PC-9 (cell line): ENCODE measurements at regions not wholly inside any gene's neighbourhood (a gene's known extent, or its start where the extent isn't known, plus 50 kb on each side); places are given as distances from the start of the nearest gene placed in this dataset.

Experiments used
- BruUV-seq: library from RNA; stranded (reverse); fragments of 400-500 nt; replicated peaks from 2 replicates; lab custom pipeline; 2021; lab: Mats Ljungman, UMichigan
- CTCF ChIA-PET: fragments of 300-600 bp; sonication (Branson Sonifier 250); formaldehyde crosslinking; loops from one replicate; lab custom pipeline; 2022; ENCODE audit warnings: antibody characterized with exemption; lab: Charles Lee
- POLR2A ChIA-PET: fragments of 300-600 bp; sonication (Branson Sonifier 250); formaldehyde crosslinking; loops from one replicate; lab custom pipeline; 2022; ENCODE audit warnings: antibody characterized with exemption; ENCODE audit not compliant: unreplicated experiment; lab: Charles Lee
- DNase-seq, 2 experiments: peaks; one replicate each; pipeline versions ENCODE4 v3.0.0 to v3.0.0-alpha.2; 2015 to 2022; ENCODE audit warnings: mixed read lengths in 1 of 2
- H2AFZ ChIP-seq: fragments of 200-600 bp; sonication (generic); 2 replicates; pipeline ENCODE4 v1.8.1; 2017; ENCODE audit warnings: antibody characterized with exemption
- H3F3A ChIP-seq: fragments of 200-600 bp; sonication (generic); 2 replicates; pipeline ENCODE4 v1.8.1; 2017; ENCODE audit warnings: antibody characterized with exemption, mild to moderate bottlenecking, low read depth; ENCODE audit not compliant: insufficient read depth
- H3K27ac ChIP-seq: fragments of 200-600 bp; sonication (generic); 2 replicates; pipeline ENCODE4 v1.6.1; 2016; ENCODE audit warnings: mixed run types
- H3K27me3 ChIP-seq: fragments of 200-600 bp; sonication (generic); 2 replicates; pipeline ENCODE4 v1.6.1; 2016; ENCODE audit warnings: low read depth, mixed run types; ENCODE audit not compliant: insufficient read depth
- H3K36me3 ChIP-seq: fragments of 200-600 bp; sonication (generic); 2 replicates; pipeline ENCODE4 v1.6.1; 2016; ENCODE audit warnings: low read depth, mixed run types
- H3K4me1 ChIP-seq: fragments of 200-600 bp; sonication (generic); replicated peaks from 2 replicates; pipeline ENCODE4 v1.6.1; 2016; ENCODE audit warnings: mixed run types; ENCODE audit not compliant: insufficient read depth
- H3K4me2 ChIP-seq: fragments of 200-600 bp; sonication (generic); 2 replicates; pipeline ENCODE4 v1.6.1; 2017; ENCODE audit warnings: mixed run types
- H3K4me3 ChIP-seq: fragments of 200-600 bp; sonication (generic); 2 replicates; pipeline ENCODE4 v1.6.1; 2016; ENCODE audit warnings: mixed run types
- H3K79me2 ChIP-seq: fragments of 200-600 bp; sonication (generic); 2 replicates; pipeline ENCODE4 v1.6.1; 2017; ENCODE audit warnings: low read depth, mixed run types
- H3K9me2 ChIP-seq: fragments of 200-600 bp; sonication (generic); 2 replicates; pipeline ENCODE4 v1.8.1; 2017; ENCODE audit warnings: mild to moderate bottlenecking; ENCODE audit not compliant: insufficient read depth
- H3K9me3 ChIP-seq: fragments of 200-600 bp; sonication (generic); 2 replicates; pipeline ENCODE4 v1.8.1; 2016; ENCODE audit warnings: low read depth; ENCODE audit not compliant: insufficient read depth
- H4K20me1 ChIP-seq: fragments of 200-600 bp; sonication (generic); 2 replicates; pipeline ENCODE4 v1.8.1; 2017; ENCODE audit not compliant: insufficient read depth
- CTCF ChIP-seq: fragments of 200-600 bp; sonication (generic); conservative IDR thresholded peaks from 2 replicates; pipeline ENCODE4 v1.6.1; 2017; ENCODE audit warnings: mixed run types, antibody characterized with exemption, mild to moderate bottlenecking, moderate library complexity
- EZH2 ChIP-seq: fragments of 200-600 bp; sonication (generic); IDR thresholded peaks from 2 replicates; pipeline ENCODE4 v1.8.0; 2017; ENCODE audit warnings: antibody characterized with exemption, low read depth
- intact Hi-C: fragments of 100-400 bp; cut with micrococcal nuclease; formaldehyde crosslinking; loops from one replicate; pipeline ENCODE4 v1.10.0; 2022; ENCODE audit not compliant: unreplicated experiment

- Histone ChIP-seq H4K20me1 (no peaks in the 10 kb centered on the region), H2AFZ (no peak overlapping the region), H3K4me1 (no peaks in the 10 kb centered on the region), H3K79me2 (no peaks in the 10 kb centered on the region), H3K9me2 (no peaks in the 10 kb centered on the region), H3F3A (no peaks in the 10 kb centered on the region), H3K27me3 (no peaks in the 10 kb centered on the region), H3K9me3 (no peaks in the 10 kb centered on the region), H3K4me2 (no peak overlapping the region), H3K36me3 (no peaks in the 10 kb centered on the region), H3K27ac (no peak overlapping the region), H3K4me3 (no peak overlapping the region)
- intact Hi-C loops: no loop called here
- DNase-seq: no peak
- ChIA-PET CTCF (no interaction called here), POLR2A (no interaction called here)
- BruUV-seq: no TSS peak
- TF ChIP-seq EZH2 (no peak), CTCF (no peak)
Observed at GRCh38 chr21:15353546-15353945, 288.7 kb upstream of the NRIP1 start.

GRCh38 chr21:15354516-15354915, 289.7 kb upstream of the NRIP1 start:
- intact Hi-C loops: no loop called here
- no peak for DNase-seq
- Histone ChIP-seq H3K27ac (no peak overlapping the region), H3F3A (no peaks in the 10 kb centered on the region), H3K4me1 (no peaks in the 10 kb centered on the region), H3K4me2 (no peak overlapping the region), H3K9me3 (no peaks in the 10 kb centered on the region), H4K20me1 (no peaks in the 10 kb centered on the region), H3K9me2 (no peaks in the 10 kb centered on the region; the same call in 1 of the 2 replicates), H3K4me3 (no peak overlapping the region), H3K79me2 (no peaks in the 10 kb centered on the region), H2AFZ (no peak overlapping the region), H3K27me3 (no peaks in the 10 kb centered on the region), H3K36me3 (no peaks in the 10 kb centered on the region)
- no TSS peak for BruUV-seq
- ChIA-PET POLR2A (no interaction called here), CTCF (no interaction called here)
- TF ChIP-seq CTCF (no peak), EZH2 (no peak)

GRCh38 chr21:15355066-15355465, 290.3 kb upstream of the NRIP1 start:
- Histone ChIP-seq H3K4me2 (no peak overlapping the region), H3K27ac (no peak overlapping the region), H3K27me3 (no peaks in the 10 kb centered on the region), H3K4me1 (no peaks in the 10 kb centered on the region), H3K9me3 (no peaks in the 10 kb centered on the region), H2AFZ (no peak overlapping the region), H3K9me2 (no peaks in the 10 kb centered on the region; the same call in 1 of the 2 replicates), H3K4me3 (no peak overlapping the region), H3K79me2 (no peaks in the 10 kb centered on the region), H4K20me1 (no peaks in the 10 kb centered on the region), H3K36me3 (no peaks in the 10 kb centered on the region), H3F3A (no peaks in the 10 kb centered on the region)
- intact Hi-C loops: no loop called here
- no TSS peak for BruUV-seq
- ChIA-PET POLR2A (no interaction called here), CTCF (no interaction called here)
- no peak for TF ChIP-seq CTCF
- TF ChIP-seq EZH2: no peak
- no peak for DNase-seq
